OCI-LY3 (cell line): ENCODE measurements at regions not wholly inside any gene's neighbourhood (a gene's known extent, or its start where the extent isn't known, plus 50 kb on each side); places are given as distances from the start of the nearest gene placed in this dataset.
"Not testable (repeated sequence)": the region's sequence is repeated elsewhere in the genome, so short reads cannot be mapped to it uniquely, and the experiment has no call there.

Experiments
- H2AFZ ChIP-seq: fragments of 200-600, 300-600 bp; shearing (Covaris generic); 2 replicates; pipeline ENCODE4 v1.6.0; 2014; ENCODE audit warnings: antibody characterized with exemption, low read depth, low read length
- H3K27ac ChIP-seq: fragments of 200-600, 300-600 bp; sonication (generic); 2 replicates; pipeline ENCODE4 v1.5.1; 2014; ENCODE audit warnings: mild to moderate bottlenecking, low read length, moderate library complexity, mixed read lengths
- H3K27me3 ChIP-seq: fragments of 200-600, 300-600 bp; sonication (generic); 2 replicates; pipeline ENCODE4 v1.6.1; 2014; ENCODE audit warnings: low read depth, low read length, mixed read lengths
- H3K36me3 ChIP-seq: fragments of 200-600, 300-600 bp; sonication (generic); replicated peaks from 2 replicates; pipeline ENCODE3; 2014; ENCODE audit warnings: low read depth, low read length, mixed read lengths
- H3K4me1 ChIP-seq: fragments of 300-600, 200-600 bp; sonication (generic); 2 replicates; pipeline ENCODE4 v1.6.1; 2014; ENCODE audit warnings: low read length, mixed read lengths
- H3K4me2 ChIP-seq: fragments of 200-600, 300-600 bp; sonication (generic); 2 replicates; pipeline ENCODE4 v1.6.1; 2014; ENCODE audit warnings: low read length, mixed read lengths
- H3K4me3 ChIP-seq: fragments of 300-600, 200-600 bp; sonication (generic); 2 replicates; pipeline ENCODE4 v1.5.1; 2014; ENCODE audit warnings: antibody characterized with exemption, mild to moderate bottlenecking, low read length, moderate library complexity
- H3K79me2 ChIP-seq: fragments of 300-600, 200-600 bp; shearing (Covaris generic); 2 replicates; pipeline ENCODE4 v1.6.1; 2014; ENCODE audit warnings: mild to moderate bottlenecking, low read length, mixed read lengths
- H3K9ac ChIP-seq: fragments of 300-600, 200-600 bp; shearing (Covaris generic); 2 replicates; pipeline ENCODE4 v1.6.0; 2014; ENCODE audit warnings: mild to moderate bottlenecking, low read length, moderate library complexity
- H3K9me3 ChIP-seq: fragments of 200-600, 300-600 bp; shearing (Covaris generic); 2 replicates; pipeline ENCODE4 v1.6.1; 2014; ENCODE audit warnings: low read length, mixed read lengths; ENCODE audit not compliant: insufficient read depth
- H4K20me1 ChIP-seq: fragments of 200-600, 300-600 bp; sonication (generic); 2 replicates; pipeline ENCODE4 v1.6.1; 2016; ENCODE audit warnings: low read length, mixed read lengths; ENCODE audit not compliant: insufficient read depth
- EZH2phosphoT487 ChIP-seq: fragments of 200-600 bp; shearing (Covaris generic); IDR thresholded peaks from 2 replicates; pipeline ENCODE4 v1.6.1; 2018; ENCODE audit warnings: antibody characterized with exemption, mixed run types, low read depth
- TF ChIP-seq, protein P1 (sequence below): fragments of 200-600, 300-600 bp; sonication (generic); IDR thresholded peaks from 2 replicates; pipeline ENCODE4 v1.5.1; 2014; ENCODE audit warnings: antibody characterized with exemption, low read length, low read depth

DNA sequence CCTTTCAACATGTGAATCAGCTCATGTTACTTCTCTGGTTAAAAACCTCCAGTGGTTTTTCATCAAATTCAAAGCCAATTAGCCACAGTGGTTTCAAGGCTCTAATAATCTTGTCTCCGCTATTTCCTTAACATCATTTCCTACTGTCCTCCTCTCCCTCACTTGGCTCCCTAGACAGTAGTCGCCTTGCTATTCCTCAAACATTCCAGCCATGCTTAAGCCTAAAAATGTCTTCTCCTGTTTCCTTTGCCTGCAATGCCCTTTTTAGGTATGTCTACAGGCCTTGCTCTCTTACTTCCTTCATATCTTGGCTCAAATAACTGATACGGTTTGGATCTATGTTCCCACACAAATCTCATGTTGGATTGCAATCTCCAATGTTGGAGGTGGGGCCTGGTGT lies 779.4 kb upstream of the LRRN3 start:
- Histone ChIP-seq H3K4me1 (peaks cover 8% of the 10 kb centered on the region), H3K9me3 (no peaks in the 10 kb centered on the region), H3K27ac (no peak overlapping the region), H3K4me2 (no peak overlapping the region), H3K36me3 (no peaks in the 10 kb centered on the region), H3K79me2 (no peaks in the 10 kb centered on the region), H2AFZ (no peak overlapping the region), H3K9ac (no peak overlapping the region), H3K27me3 (no peaks in the 10 kb centered on the region), H4K20me1 (no peaks in the 10 kb centered on the region), H3K4me3 (no peak overlapping the region)
- no peak for TF ChIP-seq EZH2phosphoT487
- TF ChIP-seq, protein P1, sequence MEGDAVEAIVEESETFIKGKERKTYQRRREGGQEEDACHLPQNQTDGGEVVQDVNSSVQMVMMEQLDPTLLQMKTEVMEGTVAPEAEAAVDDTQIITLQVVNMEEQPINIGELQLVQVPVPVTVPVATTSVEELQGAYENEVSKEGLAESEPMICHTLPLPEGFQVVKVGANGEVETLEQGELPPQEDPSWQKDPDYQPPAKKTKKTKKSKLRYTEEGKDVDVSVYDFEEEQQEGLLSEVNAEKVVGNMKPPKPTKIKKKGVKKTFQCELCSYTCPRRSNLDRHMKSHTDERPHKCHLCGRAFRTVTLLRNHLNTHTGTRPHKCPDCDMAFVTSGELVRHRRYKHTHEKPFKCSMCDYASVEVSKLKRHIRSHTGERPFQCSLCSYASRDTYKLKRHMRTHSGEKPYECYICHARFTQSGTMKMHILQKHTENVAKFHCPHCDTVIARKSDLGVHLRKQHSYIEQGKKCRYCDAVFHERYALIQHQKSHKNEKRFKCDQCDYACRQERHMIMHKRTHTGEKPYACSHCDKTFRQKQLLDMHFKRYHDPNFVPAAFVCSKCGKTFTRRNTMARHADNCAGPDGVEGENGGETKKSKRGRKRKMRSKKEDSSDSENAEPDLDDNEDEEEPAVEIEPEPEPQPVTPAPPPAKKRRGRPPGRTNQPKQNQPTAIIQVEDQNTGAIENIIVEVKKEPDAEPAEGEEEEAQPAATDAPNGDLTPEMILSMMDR: no peak

DNA sequence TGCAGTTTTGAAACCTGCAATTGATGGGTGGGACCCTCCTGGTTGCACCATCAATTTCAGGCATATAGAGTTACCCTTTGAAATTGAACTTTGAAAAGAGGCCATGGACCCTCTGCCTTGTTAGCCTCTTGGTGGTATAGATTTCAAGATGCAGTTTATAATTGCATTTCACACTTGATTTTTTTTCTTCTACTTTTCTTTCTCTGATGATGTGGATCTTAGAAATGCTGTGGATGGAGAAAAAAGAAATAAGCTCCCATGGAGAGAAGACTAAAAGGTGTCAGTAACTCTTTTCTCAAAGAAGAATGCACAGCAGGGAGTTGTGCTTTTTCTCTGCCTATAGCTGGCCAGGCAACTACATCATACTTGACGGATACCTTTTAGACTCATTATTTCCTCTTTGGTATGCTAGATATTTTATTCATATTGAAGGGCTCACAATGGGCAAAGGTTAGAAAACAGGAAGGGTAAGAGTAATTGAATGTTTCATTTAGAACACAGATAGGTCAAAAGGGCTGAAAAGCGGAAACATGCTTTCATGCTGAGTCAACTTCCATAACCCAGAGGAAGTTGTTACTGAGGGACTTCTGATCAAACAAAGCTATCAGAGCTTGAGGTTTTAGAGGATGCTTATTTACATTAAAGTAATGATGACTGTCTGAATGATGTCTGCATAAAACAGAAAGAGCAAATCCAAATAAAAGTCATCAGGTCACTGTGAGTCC lies 773.2 kb upstream of the LRRN3 start:
- peaks cover 14% of the 10 kb centered on the region for H3K4me1 ChIP-seq
- no peak overlapping the region for H3K9ac ChIP-seq
- no peaks in the 10 kb centered on the region for H4K20me1 ChIP-seq
- TF ChIP-seq, protein P1: no peak
- TF ChIP-seq EZH2phosphoT487: no peak
- no peaks in the 10 kb centered on the region for H3K79me2 ChIP-seq
- no peaks in the 10 kb centered on the region for H3K9me3 ChIP-seq
- H3K27ac ChIP-seq: no peak overlapping the region
- H3K36me3 ChIP-seq: no peaks in the 10 kb centered on the region
- H3K27me3 ChIP-seq: no peaks in the 10 kb centered on the region
- H3K4me3 ChIP-seq: no peak overlapping the region
- no peak overlapping the region for H2AFZ ChIP-seq
- no peak overlapping the region for H3K4me2 ChIP-seq

DNA sequence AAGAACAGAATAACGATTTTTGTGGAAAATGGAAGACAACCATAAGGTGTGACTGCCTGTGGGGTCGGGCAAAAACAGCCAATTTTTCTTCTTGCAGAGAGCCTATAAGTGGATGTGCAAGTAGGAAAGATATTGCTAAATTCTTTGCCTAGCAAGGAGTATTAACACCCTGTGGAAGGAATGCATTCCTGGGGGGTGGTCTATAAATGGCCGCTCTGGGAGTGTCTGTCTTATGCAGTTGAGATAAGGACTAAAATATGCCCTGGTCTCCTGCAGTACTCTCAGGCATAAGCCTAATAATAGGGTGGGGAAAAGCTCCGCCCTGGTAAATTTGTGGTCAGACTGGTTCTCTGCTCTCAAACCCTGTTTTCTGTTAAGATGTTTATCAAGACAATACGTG lies 770.6 kb upstream of the LRRN3 start:
- H3K27me3 ChIP-seq, H3K4me2 ChIP-seq, H3K79me2 ChIP-seq, H3K4me3 ChIP-seq, H3K4me1 ChIP-seq, H4K20me1 ChIP-seq, H3K9ac ChIP-seq, H2AFZ ChIP-seq, H3K36me3 ChIP-seq, H3K27ac ChIP-seq, H3K9me3 ChIP-seq: not testable (repeated sequence)

DNA sequence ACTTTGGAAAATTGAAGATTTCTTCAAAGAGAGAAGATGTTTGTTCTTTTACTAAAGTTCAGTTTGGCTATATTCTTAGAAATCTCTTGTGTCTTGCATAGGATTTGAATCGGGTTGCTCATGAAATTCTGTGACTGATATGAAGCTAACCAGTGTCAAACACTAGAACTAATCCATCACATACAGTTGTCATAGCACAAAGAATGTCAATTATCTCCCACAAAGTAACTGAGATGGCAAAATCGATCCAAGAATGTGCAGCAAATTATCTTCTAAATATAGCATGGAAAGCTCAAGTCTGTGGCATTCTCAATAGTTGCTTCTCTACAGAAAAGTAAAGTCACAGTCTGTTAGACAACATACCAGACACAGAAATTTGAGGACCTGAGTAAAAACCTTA lies 768.1 kb upstream of the LRRN3 start:
- Histone ChIP-seq H3K9me3 (no peaks in the 10 kb centered on the region), H3K4me2 (no peak overlapping the region), H3K27ac (no peak overlapping the region), H2AFZ (no peak overlapping the region), H3K36me3 (no peaks in the 10 kb centered on the region), H3K4me3 (no peak overlapping the region), H4K20me1 (no peaks in the 10 kb centered on the region), H3K79me2 (no peaks in the 10 kb centered on the region), H3K27me3 (no peaks in the 10 kb centered on the region), H3K9ac (no peak overlapping the region), H3K4me1 (peaks cover 4% of the 10 kb centered on the region)
- TF ChIP-seq, protein P1: no peak
- no peak for TF ChIP-seq EZH2phosphoT487

DNA sequence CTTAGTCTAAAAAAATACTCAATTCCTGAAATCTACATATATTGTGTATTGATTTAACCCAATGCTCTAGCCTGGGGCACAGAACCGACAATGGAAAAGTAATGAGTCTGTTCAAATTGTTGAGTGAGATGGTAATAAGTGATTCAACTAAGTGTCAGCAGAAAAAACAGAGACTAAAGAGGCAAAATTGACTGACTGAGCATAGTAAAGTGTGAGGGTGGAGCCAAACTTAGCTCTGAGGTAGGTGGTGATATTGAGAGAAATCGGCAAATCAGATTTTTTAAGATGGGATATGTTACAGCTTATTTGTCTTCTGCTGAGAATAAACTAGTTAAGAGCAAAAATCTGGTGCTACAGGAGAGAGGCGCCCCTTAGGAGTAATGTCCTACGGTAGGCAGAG lies 764.0 kb upstream of the LRRN3 start:
- Histone ChIP-seq H3K4me2 (no peak overlapping the region), H3K27ac (no peak overlapping the region), H3K9ac (no peak overlapping the region)

More for the DNA sequence above, 764.0 kb upstream of the LRRN3 start:
- Histone ChIP-seq H3K36me3 (no peaks in the 10 kb centered on the region), H4K20me1 (no peaks in the 10 kb centered on the region), H3K4me3 (no peak overlapping the region), H3K9me3 (no peaks in the 10 kb centered on the region), H3K4me1 (no peaks in the 10 kb centered on the region), H3K79me2 (no peaks in the 10 kb centered on the region), H2AFZ (no peak overlapping the region), H3K27me3 (no peaks in the 10 kb centered on the region)
- TF ChIP-seq EZH2phosphoT487: no peak
- TF ChIP-seq, protein P1: no peak
